Activated naive CD8-positive, alpha-beta T cell treated with anti-CD3 and anti-CD28 coated beads for 36 hours (primary cell): ENCODE measurements at regions not wholly inside any gene's neighbourhood (a gene's known extent, or its start where the extent isn't known, plus 50 kb on each side); places are given as distances from the start of the nearest gene placed in this dataset.

ENCODE experiments used
- DNase-seq: peaks from one replicate; pipeline ENCODE4 v3.0.0; 2021
- H3K27ac Mint-ChIP-seq: one replicate; pipeline ENCODE4 v1.8.0; 2022; ENCODE audit warnings: mild to moderate bottlenecking, moderate library complexity, mixed read lengths
- H3K27me3 Mint-ChIP-seq: one replicate; pipeline ENCODE4 v1.8.0; 2022; ENCODE audit warnings: mild to moderate bottlenecking, mixed read lengths
- H3K36me3 Mint-ChIP-seq: one replicate; pipeline ENCODE4 v1.8.0; 2021; ENCODE audit warnings: mild to moderate bottlenecking, mixed read lengths
- H3K4me1 Mint-ChIP-seq: one replicate; pipeline ENCODE4 v1.8.0; 2021; ENCODE audit warnings: mixed read lengths
- H3K4me3 Mint-ChIP-seq: one replicate; pipeline ENCODE4 v1.8.0; 2022; ENCODE audit warnings: mild to moderate bottlenecking, moderate library complexity, mixed read lengths
- H3K9me3 Mint-ChIP-seq: one replicate; pipeline ENCODE4 v1.8.0; 2022; ENCODE audit warnings: mixed read lengths

DNA sequence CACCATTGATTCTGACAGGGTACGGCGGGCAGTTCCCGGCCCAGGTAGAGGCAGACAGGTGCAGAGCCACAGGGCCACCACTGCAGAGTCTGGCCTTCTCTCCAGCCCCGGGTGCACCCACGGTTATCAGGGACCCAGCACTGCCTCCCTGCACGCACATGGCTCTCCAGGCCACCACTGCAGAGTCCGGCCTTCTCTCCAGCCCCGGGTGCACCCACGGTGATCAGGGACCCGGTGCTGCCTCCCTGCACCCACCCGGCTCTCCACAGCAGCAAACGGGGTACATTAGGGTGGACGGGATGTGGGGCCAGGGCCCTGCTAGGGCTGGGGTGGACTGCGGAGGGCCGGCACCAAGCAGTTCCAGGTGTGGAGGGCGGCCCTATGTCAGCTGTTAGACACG, 272.9 kb downstream of the BRD1 start:
- H3K9me3 Mint-ChIP-seq = peaks cover 16% of the 10 kb centered on the region
- DNase-seq = no peak
- H3K36me3 Mint-ChIP-seq = peaks cover 36% of the 10 kb centered on the region
- H3K27me3 Mint-ChIP-seq = no peaks in the 10 kb centered on the region
- no peaks in the 10 kb centered on the region for H3K4me1 Mint-ChIP-seq
- H3K4me3 Mint-ChIP-seq = no peak overlapping the region
- no peak overlapping the region for H3K27ac Mint-ChIP-seq

DNA sequence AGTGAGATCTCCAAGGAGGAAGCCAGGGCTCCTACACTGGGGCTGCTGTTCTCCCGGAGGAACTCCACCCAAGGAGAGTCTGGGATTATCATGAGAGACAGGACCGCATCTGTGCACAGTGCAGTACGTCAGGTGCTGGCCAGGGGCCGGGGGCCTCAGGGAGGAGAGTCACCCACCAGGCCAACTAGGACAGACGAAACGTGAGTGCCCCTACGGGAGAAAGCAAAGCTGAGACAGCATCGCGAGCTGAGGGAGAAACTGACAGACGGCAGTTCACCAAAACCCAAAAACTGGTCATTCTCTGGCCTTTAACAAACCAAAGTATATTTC, 273.4 kb downstream of the BRD1 start:
- H3K4me1 Mint-ChIP-seq = no peaks in the 10 kb centered on the region
- peaks cover 36% of the 10 kb centered on the region for H3K36me3 Mint-ChIP-seq
- H3K4me3 Mint-ChIP-seq = no peak overlapping the region
- H3K27ac Mint-ChIP-seq = no peak overlapping the region
- peaks cover 16% of the 10 kb centered on the region for H3K9me3 Mint-ChIP-seq
- no peak for DNase-seq
- no peaks in the 10 kb centered on the region for H3K27me3 Mint-ChIP-seq

DNA sequence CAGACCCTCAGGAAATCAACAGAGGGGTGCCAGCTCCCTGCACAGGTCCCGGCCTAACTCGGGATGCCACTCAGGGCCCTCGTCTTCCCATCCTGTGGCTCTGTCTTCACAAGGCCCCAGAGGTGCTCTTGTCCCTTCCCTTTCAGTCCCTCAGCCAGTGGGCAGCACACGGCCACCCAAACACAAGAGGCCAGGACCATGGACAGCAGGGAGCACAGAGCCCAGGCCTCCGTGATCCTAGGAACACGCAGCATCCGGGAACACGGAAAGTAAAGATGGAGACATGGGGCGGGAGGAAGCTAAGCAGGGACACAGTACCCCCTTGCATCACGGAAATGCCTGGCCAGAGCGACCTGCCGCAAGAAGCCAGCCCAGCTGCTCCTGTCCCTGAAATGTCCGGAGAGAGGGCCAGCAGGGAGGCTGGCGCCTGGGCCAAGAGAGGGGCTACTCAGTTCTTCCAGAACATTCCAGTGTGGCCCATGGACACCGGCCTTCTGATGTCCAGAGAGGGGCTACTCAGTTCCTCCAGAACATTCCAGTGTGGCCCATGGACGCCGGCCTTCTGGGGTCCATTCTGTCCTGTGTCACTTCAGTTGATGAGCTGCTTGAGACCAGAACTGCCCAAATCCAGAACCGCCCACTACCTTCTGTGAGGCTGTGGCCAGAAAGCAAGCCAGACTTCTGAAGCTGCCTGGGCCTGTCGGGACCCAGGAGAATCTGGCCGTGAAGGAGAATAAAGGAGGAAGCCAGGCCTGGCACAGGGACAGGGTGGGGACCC, 274.0 kb downstream of the BRD1 start:
- H3K36me3 Mint-ChIP-seq = peaks cover 34% of the 10 kb centered on the region
- no peak for DNase-seq
- no peaks in the 10 kb centered on the region for H3K27me3 Mint-ChIP-seq
- no peak overlapping the region for H3K27ac Mint-ChIP-seq
- H3K4me3 Mint-ChIP-seq = no peak overlapping the region
- no peaks in the 10 kb centered on the region for H3K4me1 Mint-ChIP-seq
- peaks cover 13% of the 10 kb centered on the region for H3K9me3 Mint-ChIP-seq

DNA sequence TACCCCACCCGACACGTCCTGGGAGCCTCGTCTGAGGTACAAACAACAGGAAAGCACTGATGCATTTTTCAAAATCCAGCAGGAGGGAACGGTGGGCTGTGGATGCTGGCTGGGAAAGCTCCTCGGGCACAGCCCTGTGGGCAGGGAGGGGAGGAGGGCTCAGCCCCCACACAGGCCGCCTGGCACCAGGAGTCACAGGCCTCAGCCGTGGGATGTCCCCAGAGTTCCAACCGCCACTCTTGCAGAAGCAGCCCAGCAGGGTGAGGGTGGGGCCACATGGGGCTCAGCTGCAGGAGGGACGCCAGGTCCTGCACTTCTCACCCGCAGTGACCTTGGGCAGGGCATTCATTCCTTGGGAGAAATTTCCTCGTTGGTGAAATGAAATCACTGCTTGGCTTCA, 274.6 kb downstream of the BRD1 start:
- H3K27ac Mint-ChIP-seq = no peak overlapping the region
- H3K4me1 Mint-ChIP-seq = no peaks in the 10 kb centered on the region
- H3K9me3 Mint-ChIP-seq = peaks cover 11% of the 10 kb centered on the region
- H3K36me3 Mint-ChIP-seq = peaks cover 28% of the 10 kb centered on the region
- no peak overlapping the region for H3K4me3 Mint-ChIP-seq
- no peaks in the 10 kb centered on the region for H3K27me3 Mint-ChIP-seq
- no peak for DNase-seq

DNA sequence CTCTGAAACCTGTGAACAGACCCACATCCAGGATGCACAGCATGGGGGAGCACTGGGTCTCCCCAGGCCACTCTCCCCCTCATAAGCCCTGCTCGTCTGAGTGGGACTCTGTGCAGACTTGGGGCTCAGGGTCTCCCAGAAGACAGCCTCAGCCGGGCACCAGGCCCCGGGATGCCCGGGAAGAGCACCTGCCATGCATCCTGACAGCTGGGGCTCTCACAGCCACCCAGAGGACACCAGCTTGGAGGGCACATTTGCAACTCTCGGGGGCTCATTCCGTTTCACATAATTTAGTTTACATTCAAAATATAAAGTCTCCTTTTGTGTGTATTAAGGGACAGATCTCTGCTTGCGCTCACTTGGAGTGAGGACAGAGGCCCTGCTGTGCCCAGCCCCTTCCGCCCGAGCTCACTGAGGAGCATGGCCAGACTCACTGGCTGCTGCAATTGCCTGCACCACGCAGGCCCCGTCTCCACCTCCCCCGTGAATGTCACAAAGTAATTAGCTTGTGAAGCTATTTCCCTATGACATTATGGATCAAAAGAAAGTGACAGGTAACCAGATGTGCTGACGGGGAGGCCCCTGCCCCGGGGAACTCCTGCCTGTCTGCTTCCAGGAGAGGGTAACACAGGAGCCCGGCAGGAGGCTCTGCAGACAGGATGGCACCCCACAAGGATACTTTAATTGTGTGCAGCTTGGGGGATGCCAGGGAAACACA, 275.6 kb downstream of the BRD1 start:
- Mint-ChIP-seq H3K27me3 (no peaks in the 10 kb centered on the region), H3K36me3 (peaks cover 25% of the 10 kb centered on the region), H3K4me1 (no peaks in the 10 kb centered on the region), H3K4me3 (no peak overlapping the region), H3K9me3 (peaks cover 8% of the 10 kb centered on the region), H3K27ac (no peak overlapping the region)
- DNase-seq = no peak

DNA sequence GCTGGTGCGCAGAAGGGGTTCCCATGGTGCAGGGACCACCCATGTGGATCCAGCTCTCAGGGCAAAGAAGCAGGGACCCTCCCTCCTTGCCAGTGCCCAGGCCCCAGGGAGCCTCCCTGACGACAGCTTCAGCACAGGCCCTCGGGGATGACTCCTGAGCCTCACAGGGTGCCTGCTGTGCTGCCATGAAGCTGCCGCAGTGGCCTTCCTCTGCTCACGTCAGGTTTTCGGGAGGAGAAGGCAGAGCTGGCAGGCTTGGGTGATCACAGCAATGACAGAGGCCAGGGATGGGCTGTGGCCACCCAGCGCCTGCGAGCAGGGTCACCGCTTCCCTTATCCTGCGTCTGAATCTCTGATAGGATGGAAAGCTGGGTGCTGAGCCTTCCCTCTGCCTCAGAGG, 276.2 kb downstream of the BRD1 start:
- H3K27me3 Mint-ChIP-seq = no peaks in the 10 kb centered on the region
- no peak for DNase-seq
- peaks cover 18% of the 10 kb centered on the region for H3K36me3 Mint-ChIP-seq

DNA sequence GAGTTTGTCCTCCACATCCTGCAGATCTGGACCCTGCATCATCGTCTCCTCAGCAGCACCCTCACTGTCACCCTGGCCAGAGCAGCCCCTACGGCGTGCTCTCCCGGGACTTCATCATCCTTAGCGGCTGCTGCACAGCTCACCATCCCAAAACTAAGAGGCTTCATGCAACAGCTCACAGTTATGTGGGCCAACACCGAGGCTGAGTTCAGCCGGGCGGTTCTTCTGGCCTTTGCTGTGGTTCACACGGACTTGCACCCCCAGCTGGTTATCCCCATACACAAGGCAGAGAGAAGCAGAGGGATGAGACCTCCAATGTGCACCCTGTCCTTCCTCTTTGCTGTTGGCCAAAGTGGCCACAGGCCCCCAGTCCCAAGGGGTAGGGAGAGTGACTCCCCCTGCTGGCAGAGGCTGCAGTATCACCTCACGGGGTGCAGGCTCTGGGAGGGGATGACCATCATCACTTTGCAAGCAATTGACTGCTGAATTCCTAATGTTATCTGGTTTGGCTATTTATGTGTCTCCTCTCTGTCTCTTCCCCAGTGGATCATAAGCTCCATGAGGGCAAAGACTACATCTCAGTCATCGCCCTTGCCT, 276.8 kb downstream of the BRD1 start:
- no peaks in the 10 kb centered on the region for H3K27me3 Mint-ChIP-seq
- no peak for DNase-seq
- H3K9me3 Mint-ChIP-seq = peaks cover 7% of the 10 kb centered on the region
- no peak overlapping the region for H3K27ac Mint-ChIP-seq
- no peak overlapping the region for H3K4me3 Mint-ChIP-seq
- peaks cover 17% of the 10 kb centered on the region for H3K36me3 Mint-ChIP-seq
- H3K4me1 Mint-ChIP-seq = no peaks in the 10 kb centered on the region

More for the DNA sequence above, 276.2 kb downstream of the BRD1 start:
- Mint-ChIP-seq H3K9me3 (peaks cover 7% of the 10 kb centered on the region), H3K4me1 (no peaks in the 10 kb centered on the region), H3K4me3 (no peak overlapping the region), H3K27ac (no peak overlapping the region)

DNA sequence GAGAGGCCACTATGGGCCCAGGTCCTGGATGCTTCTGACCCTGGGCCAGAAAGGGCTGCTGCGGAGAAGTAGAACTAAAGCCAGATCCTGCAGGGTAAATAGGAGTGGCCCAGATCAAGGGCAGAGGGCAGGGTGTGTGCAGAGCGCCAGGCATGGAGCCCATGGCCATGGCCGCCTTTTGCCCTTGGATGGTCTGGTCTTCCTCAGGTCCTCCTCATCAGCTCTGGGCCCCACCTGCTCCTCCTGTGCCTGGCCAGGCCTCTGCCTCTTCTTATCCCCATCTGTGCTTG, 277.6 kb downstream of the BRD1 start:
- H3K9me3 Mint-ChIP-seq = peaks cover 7% of the 10 kb centered on the region
- peaks cover 15% of the 10 kb centered on the region for H3K36me3 Mint-ChIP-seq
- no peak for DNase-seq
- no peak overlapping the region for H3K27ac Mint-ChIP-seq
- no peaks in the 10 kb centered on the region for H3K4me1 Mint-ChIP-seq
- no peaks in the 10 kb centered on the region for H3K27me3 Mint-ChIP-seq
- no peak overlapping the region for H3K4me3 Mint-ChIP-seq

DNA sequence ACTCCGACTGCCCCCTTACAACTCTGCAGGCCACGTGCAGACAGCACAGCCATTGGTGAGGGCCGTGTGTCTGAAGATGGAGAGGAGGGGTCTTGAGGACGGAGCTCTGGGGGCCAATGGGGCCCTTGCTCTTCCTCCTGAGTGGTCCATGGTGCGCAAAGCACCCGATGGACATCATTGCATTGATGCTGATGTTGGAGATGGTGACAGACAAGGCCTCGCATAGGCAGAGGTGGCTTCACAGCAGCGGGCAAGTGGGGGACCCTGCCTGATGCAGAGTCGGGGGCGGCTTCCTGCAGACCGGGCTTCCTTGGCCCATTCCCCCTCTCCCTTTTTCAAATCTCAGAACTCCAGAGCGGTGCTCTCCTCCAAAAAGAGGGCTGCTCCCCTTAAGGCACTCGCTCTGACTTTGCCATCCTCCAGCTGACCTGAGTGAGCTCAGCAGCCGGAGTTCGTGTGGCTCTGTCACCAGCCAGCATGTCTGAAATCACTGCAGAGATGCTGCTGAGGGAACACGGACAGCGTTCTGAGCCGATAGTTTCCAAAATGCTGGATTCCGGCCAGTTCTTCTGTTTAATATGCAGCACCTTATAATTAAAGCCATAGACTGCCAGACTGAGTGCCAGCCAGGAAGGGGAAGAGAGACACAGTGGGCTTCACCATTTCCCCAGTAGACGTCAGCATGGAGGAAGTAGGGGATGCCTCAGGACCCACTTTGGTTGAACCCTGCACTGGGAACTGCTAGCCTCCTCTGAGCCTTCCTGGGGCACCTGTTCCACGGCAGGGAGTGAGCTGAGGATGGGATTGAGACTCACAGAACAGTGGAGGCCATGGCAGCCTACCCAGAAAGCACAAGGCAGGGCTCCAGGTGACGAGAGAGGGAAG, 278.2 kb downstream of the BRD1 start:
- no peak overlapping the region for H3K4me3 Mint-ChIP-seq
- peaks cover 15% of the 10 kb centered on the region for H3K36me3 Mint-ChIP-seq
- no peaks in the 10 kb centered on the region for H3K27me3 Mint-ChIP-seq
- no peak overlapping the region for H3K27ac Mint-ChIP-seq
- no peaks in the 10 kb centered on the region for H3K4me1 Mint-ChIP-seq
- peaks cover 7% of the 10 kb centered on the region for H3K9me3 Mint-ChIP-seq
- no peak for DNase-seq

DNA sequence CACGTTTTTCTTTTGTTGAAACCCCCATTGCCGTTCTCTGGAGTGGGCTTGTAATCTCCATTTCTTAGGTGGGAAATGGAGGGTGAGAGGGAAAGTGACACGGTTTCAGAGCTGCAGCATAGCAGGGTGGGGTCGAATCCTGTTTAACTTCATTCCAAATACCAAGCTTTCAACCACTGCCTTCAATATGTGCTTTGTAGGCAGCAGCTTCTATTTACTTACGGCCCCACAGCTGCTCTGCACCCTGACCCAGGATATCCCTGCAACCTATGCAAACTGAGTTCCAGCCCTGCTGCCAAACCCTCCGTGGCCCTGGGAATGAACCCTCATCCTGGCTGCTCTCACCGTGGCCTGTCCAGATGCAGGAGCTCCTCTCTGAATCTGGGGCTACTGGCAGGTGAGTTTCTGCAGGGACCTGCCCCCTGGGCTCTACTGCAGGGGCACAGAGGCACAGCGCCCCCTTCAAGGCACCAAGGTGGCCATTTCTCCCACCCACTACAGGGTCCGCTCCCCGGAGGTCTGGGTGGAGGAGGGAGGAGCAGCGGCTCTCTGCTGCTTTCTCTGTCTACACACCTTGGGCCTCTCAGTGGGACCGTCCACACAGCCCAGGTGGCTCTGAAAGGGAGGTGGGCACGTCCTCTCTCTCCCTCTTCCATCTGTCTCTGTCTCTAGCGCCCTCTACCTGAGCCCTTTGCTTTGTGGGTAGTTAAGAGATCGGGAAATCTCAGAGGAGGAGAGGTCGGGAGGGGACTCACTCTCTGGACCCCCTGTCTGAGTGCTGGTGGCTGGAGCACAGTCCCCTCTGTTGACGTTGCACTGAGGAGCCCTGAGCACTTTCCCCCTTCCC, 279.1 kb downstream of the BRD1 start:
- Mint-ChIP-seq H3K36me3 (peaks cover 15% of the 10 kb centered on the region), H3K4me3 (no peak overlapping the region), H3K27ac (no peak overlapping the region), H3K4me1 (no peaks in the 10 kb centered on the region), H3K27me3 (no peaks in the 10 kb centered on the region), H3K9me3 (peaks cover 7% of the 10 kb centered on the region)
- no peak for DNase-seq

DNA sequence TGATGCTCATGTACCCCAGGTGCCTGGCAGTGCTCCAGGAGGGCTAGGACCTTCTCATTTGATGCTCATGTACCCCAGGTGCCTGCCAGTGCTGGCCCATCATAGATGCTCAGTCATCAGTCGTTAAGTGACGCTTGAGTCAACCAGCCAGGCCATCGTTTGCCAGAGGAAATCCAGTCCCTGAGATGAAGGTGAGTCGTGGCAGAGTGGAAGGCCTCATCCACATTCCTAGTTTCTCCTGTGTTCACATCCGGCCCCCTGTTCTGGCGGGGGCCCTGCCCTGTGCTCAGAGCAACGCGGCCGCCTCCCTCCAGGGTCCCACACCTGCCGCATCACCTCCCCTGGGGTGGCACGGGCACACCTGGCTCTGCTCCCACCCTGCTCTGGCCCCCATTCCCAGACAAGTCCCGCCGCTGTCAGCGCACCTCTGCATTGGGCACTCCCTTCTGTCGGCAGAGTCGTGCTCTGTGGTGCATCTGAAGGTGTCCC, 279.9 kb downstream of the BRD1 start:
- Mint-ChIP-seq H3K4me3 (no peak overlapping the region), H3K4me1 (no peaks in the 10 kb centered on the region), H3K27me3 (no peaks in the 10 kb centered on the region), H3K9me3 (peaks cover 7% of the 10 kb centered on the region), H3K27ac (no peak overlapping the region), H3K36me3 (peaks cover 15% of the 10 kb centered on the region)
- no peak for DNase-seq

DNA sequence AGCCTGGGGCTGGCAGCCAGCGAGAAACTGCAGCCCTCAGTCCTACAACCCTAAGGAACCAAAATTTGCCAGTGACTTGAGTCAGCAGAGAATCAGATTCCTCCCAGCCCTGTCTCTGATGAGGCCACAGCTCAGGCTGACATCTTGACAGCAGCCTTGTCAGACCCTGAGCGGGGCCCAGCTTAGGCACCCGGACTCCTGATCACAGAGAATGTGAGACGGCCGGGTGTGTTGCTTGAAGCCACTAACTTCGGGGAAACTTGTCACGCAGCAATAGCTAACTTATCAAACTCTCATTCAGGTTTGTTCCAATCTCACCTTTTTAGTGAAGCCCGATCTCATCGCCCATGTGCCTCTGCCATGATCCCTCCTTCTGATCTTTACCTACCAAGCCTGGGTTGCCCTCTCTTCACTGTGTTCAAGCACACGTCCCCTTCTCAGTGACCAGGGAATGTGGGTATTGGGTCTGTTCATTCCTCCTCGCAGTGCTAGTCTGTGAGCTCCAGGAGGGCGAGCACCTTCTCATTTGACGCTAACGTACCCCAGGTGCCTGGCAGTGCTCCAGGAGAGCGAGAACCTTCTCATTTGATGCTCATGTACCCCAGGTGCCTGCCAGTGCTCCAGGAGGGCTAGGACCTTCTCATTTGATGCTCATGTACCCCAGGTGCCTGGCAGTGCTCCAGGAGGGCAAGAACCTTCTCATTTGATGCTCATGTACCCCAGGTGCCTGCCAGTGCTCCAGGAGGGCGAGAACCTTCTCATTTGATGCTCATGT, 280.7 kb downstream of the BRD1 start:
- H3K27me3 Mint-ChIP-seq = no peaks in the 10 kb centered on the region

DNA sequence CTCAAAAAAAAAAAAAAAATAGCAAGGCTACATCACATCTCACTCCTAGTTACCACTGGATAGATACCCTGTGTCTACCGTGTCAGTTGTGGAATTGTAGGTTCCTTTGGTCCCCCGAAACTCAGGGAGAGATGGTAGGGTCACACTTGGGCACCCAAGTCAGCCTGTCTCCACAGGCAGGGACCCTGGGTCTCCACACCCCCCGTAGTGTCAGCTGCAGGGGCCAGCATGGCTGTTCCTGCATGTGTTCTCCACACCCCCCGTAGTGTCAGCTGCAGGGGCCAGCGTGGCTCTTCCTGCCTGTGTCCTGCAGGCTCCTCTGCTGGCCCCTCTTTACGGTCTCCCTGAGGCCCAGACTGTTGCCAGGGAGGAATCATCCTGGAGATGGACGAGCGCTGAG, 282.1 kb downstream of the BRD1 start:
- DNase-seq = no peak

More for the DNA sequence above, 280.7 kb downstream of the BRD1 start:
- peaks cover 7% of the 10 kb centered on the region for H3K9me3 Mint-ChIP-seq
- no peak for DNase-seq
- H3K4me3 Mint-ChIP-seq = no peak overlapping the region
- H3K4me1 Mint-ChIP-seq = peaks cover 2% of the 10 kb centered on the region
- H3K27ac Mint-ChIP-seq = no peak overlapping the region
- peaks cover 13% of the 10 kb centered on the region for H3K36me3 Mint-ChIP-seq

DNA sequence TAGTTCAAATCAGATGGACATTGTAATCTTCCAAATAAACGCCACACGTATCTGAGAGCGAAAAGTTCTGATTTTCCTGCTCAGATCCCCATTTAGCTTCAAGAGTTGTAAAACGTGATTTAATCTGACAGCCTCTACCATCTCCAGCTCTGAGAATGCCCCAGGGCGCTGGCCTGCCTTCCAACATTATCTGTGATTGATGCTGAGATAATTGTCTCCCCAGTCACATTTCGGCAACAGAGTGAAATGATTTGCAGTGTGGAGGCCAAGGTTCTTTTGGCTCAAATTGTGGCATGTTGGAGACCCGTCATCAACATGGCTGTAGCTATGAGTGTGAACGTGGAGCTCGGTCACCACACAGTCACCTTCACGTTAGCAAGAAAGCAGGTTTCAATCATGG, 283.4 kb downstream of the BRD1 start:
- no peak for DNase-seq
- Mint-ChIP-seq H3K4me1 (peaks cover 2% of the 10 kb centered on the region), H3K36me3 (peaks cover 2% of the 10 kb centered on the region), H3K27me3 (no peaks in the 10 kb centered on the region), H3K9me3 (no peaks in the 10 kb centered on the region), H3K4me3 (no peak overlapping the region), H3K27ac (no peak overlapping the region)

More for the DNA sequence above, 282.1 kb downstream of the BRD1 start:
- H3K27me3 Mint-ChIP-seq = no peaks in the 10 kb centered on the region
- H3K9me3 Mint-ChIP-seq = peaks cover 3% of the 10 kb centered on the region
- H3K27ac Mint-ChIP-seq = no peak overlapping the region
- H3K4me3 Mint-ChIP-seq = no peak overlapping the region
- H3K36me3 Mint-ChIP-seq = peaks cover 5% of the 10 kb centered on the region
- H3K4me1 Mint-ChIP-seq = peaks cover 2% of the 10 kb centered on the region
